NCI-H146 treated with DMSO at 0.1 percent for 48 hours (cell line): ENCODE measurements at regions not wholly inside any gene's neighbourhood (a gene's known extent, or its start where the extent isn't known, plus 50 kb on each side); places are given as distances from the start of the nearest gene placed in this dataset.
"Not testable (repeated sequence)": the region's sequence is repeated elsewhere in the genome, so short reads cannot be mapped to it uniquely, and the experiment has no call there.

ENCODE experiments used
- DNase-seq: peaks from one replicate; lab custom pipeline; 2025; ENCODE audit not compliant: unreplicated experiment; lab: John Stamatoyannopoulos, UW

- no peak for DNase-seq
Observed at GRCh38 chr13:109344552-109345157, 441.7 kb downstream of the IRS2 start.

- DNase-seq = no peak
Observed at GRCh38 chr13:109336730-109337129, 449.7 kb downstream of the IRS2 start.

- DNase-seq = no peak
Observed at GRCh38 chr13:109333893-109334651, 452.3 kb downstream of the IRS2 start.

- no peak for DNase-seq
Observed at GRCh38 chr13:109332506-109333499, 453.6 kb downstream of the IRS2 start.

DNA sequence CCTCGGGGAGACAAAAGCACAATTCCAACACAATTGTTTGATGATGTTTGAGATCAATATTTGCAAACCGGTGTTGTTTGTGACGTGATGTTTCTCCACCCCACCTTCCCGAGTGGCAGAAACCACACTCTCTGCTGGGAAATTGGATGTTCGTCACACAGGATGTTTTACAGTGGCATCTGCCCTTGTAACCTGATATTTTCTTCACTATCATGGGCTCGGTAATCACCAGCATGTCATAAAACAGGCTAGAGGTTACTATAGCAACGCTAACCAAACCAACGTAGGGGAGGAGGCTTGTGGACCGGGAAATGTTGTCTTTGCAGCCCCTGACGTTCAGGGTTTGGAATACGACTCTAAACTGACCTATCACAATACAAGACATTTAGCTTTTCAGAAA, 454.5 kb downstream of the IRS2 start:
- DNase-seq = peak; percentile 65

- DNase-seq = no peak
Observed at GRCh38 chr13:109331011-109331433, 455.4 kb downstream of the IRS2 start.

DNA sequence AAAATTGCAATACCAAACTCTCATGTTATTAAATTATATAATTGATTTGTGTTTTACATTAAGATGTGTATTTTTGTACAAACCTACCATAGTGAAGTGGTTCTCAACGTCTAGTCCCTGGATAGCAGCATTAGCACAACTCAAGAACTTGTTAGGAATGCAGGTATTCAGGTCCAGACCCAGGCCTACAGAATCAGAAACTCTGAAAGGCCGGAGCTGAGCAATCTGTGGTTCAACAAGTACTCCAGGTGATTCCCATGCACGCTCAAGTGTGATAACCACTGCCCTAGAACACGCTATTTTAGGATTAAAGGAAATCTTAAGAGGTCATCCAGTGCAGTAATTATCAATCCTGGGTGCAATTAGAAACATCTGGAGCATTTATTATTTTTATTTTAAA, 456.3 kb downstream of the IRS2 start:
- no peak for DNase-seq

GRCh38 chr13:109329175-109329574, 457.2 kb downstream of the IRS2 start:
- no peak for DNase-seq

DNA sequence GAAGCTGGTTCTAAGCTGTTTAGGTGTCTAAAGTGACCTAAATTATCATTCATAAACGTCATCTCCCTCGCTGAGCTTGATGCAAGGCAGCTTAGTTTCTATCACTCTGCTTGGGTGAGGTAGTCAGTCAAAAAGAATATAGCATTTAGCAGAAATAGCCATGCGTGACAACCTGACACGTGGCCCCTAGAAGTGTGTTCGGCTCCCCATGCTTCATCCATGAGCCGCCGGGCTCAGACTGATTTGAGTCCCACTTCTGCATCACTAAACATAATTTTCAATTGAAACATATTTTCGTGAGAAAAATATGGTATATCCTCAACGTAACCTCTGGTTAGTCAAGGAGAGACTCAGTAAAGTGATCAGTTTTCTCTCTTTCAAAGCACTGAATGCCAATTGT, 459.8 kb downstream of the IRS2 start:
- DNase-seq = no peak

GRCh38 chr13:109323338-109323737, 463.0 kb downstream of the IRS2 start:
- no peak for DNase-seq

DNA sequence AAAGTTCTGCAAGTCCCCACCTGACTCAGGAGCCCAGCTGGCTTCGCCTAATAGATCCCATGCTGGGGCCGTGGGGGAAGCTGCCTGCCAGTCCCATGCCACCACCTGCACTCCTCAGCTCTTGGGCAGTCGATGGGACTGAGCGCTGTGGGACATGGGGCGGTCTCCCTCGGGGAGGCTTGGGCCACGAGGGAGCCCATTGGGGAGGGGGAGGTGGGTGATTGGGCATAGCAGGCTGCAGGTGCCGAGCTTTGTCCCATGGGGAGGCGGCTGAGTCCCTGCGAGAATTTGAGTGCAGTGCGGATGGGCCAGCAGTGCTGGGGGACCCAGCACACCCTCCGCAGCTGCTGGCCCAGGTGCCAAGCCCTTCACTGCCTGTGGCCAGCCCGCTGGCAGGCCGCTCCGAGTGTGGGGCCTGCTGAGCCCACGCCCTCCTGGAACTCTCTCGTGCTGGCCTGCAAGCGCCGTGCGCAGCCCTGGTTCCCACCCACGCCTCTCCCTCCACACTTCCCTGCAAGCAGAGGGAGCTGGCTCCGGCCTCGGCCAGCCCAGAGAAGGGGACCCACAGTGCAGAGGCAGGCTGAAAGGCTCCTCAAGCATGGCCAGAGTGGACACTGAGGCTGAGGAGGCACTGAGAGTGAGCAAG, 467.3 kb downstream of the IRS2 start:
- DNase-seq = no peak

DNA sequence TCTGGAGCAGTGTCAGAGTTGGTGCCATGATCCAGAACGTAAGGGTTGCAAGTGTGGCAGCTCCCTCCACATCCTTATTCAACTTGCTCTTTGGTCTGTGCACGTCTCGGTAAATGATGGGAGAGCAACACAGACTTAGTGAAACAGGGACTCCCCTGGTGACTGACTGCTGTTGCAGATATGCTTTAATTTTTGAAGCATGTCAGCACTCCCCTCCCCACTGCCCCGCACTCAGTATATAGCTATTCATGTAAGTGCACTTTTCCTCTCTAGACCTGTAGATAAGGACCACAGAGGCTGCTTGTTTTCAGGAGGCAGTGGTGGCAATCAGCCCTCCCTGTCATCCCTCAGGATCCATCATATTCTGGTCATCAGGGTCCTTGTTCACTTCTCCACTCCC, 470.9 kb downstream of the IRS2 start:
- DNase-seq = no peak

- DNase-seq = no peak
Observed at GRCh38 chr13:109314101-109314500, 472.3 kb downstream of the IRS2 start.

GRCh38 chr13:109312399-109312798, 474.0 kb downstream of the IRS2 start:
- DNase-seq = no peak

DNA sequence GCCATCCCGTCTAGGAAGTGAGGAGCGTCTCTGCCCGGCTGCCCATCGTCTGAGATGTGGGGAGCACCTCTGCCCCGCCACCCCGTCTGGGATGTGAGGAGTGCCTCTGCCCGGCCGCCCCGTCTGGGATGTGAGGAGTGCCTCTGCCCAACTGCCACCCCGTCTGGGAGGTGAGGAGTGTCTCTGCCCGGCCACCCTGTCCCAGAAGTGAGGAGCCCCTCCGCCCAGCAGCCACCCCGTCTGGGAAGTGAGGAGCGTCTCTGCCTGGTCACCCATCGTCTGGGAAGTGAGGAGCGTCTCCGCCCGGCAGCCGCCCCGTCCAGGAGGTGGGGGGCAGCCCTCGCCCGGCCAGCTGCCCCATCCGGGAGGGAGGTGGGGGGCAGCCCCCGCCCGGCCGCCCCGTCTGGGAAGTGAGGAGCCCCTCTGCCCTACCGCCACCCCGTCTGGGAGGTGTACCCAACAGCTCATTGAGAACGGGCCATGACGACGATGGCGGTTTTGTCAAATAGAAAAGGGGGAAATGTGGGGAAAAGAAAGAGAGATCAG, 474.9 kb downstream of the IRS2 start:
- DNase-seq = not testable (repeated sequence)

DNA sequence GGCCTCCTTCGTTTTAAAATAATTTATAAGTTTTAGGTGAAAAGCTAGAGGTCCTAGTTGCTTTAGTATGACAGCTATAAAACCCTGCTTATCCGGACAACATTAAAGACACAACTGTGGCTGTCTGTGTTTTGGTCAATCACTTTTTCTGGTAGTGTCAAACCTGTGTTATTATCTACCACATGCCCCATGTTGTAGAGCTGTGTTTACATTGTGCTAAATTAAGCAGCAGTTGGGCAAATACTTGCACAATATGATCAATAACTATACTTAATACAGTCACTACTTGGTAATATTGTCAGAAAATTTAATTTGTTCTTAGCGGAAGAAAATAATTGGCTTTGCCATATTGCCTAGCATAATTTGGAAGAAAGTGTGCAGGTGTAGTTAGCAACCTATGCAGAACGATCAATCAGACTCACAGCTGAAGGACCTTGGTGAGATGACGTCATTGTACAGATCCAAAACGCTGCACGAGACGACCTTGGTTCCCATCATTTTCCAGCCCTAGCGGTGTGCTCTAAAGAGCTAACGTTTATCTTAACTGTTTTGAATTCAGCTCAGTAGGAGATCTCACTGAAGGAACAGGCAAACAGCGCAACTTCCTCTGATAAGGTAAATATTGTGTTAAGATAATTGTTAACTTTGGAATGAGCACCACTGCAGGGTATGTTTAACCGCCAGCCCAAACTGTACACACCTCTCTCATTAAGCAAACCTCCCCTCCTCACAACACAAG, 476.6 kb downstream of the IRS2 start:
- DNase-seq = peak; percentile 21

DNA sequence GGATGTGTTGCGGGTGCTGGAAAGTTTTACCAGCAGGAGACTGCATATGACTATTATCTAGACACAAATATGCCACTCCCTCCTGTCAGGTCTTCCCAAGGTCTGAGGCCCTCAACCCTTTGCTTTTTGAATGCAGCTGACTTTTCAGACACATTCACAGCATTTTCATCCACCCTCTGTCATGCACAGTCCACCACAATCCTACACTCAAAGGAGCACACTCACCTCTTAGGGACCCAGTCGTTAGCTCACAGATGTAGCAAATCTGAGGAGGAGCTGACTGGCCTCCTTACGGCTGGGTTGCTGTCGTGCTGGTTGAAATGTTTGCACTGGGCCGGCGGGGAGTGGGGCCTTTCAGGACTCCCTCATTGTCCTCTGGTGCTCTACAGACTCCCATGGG, 479.4 kb downstream of the IRS2 start:
- no peak for DNase-seq

DNA sequence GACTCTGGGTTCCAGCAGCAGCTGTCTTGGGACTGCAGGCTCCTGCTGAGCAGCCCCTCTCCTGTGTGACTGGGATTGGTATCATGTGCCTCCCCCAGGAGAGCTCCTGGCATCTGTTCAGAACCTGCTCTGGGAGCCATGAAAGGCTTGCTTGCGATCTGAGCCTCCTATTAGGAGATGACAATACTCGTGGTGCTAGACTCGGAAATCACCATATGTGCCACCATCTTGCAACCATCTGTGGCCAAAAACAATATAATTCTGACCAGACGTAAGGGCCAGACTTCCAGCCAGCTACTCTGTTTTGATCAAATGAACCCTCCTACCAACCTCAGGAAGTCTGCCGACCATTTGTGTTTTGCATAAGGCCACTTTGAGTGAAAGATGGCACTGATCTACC, 484.7 kb downstream of the IRS2 start:
- no peak for DNase-seq

GRCh38 chr13:109301276-109301675, 485.1 kb downstream of the IRS2 start:
- no peak for DNase-seq

DNA sequence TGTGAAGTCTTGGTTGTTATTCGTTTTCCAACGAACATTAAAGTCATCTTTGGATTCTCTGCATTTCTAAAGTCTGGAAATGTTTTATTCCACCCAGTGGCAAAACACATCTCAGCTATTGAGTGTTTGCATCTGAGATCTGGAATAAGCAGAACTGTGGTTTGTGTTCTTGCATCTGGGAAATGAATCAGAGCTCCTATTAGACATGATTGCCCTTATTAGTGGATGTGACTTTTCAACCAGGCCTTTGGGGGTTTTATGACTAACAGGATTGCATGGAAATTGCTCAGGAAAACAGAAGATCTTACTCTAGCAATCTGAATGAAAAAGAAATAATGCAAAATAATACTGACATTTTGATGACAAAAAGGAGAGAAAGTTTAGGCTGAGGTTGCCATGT, 488.8 kb downstream of the IRS2 start:
- no peak for DNase-seq
